HG03565 (cell line): ENCODE measurements at regions not wholly inside any gene's neighbourhood (a gene's known extent, or its start where the extent isn't known, plus 50 kb on each side); places are given as distances from the start of the nearest gene placed in this dataset.

ENCODE experiments used
- ATAC-seq: cut with Tn5 transposase; IDR thresholded peaks from one replicate; pipeline ENCODE4 v1.9.1; 2021; ENCODE audit warnings: mild to moderate bottlenecking, moderate library complexity; ENCODE audit not compliant: unreplicated experiment

- ATAC-seq = no peak
These were observed 1610.1 kb upstream of the PCDH20 start for GRCh38 chr13:63025741-63026140.

- ATAC-seq = no peak
These were observed 1608.8 kb upstream of the PCDH20 start for GRCh38 chr13:63024458-63024857.

GRCh38 chr13:63011996-63012395 lies 1596.3 kb upstream of the PCDH20 start:
- ATAC-seq = no peak

- ATAC-seq = no peak
These were observed 1594.5 kb upstream of the PCDH20 start for GRCh38 chr13:63010072-63010658.

- no peak for ATAC-seq
These were observed 1590.0 kb upstream of the PCDH20 start for GRCh38 chr13:63005625-63006024.

- no peak for ATAC-seq
These were observed 1582.0 kb upstream of the PCDH20 start for GRCh38 chr13:62997696-62998095.

GRCh38 chr13:62997038-62997599 lies 1581.5 kb upstream of the PCDH20 start:
- no peak for ATAC-seq

- no peak for ATAC-seq
These were observed 1558.2 kb upstream of the PCDH20 start for GRCh38 chr13:62973804-62974203.

GRCh38 chr13:62964522-62964921 lies 1548.9 kb upstream of the PCDH20 start:
- no peak for ATAC-seq

GRCh38 chr13:62960723-62961122 lies 1545.1 kb upstream of the PCDH20 start:
- ATAC-seq = no peak

GRCh38 chr13:62933809-62934208 lies 1518.2 kb upstream of the PCDH20 start:
- ATAC-seq = no peak

GRCh38 chr13:62932256-62932883 lies 1516.7 kb upstream of the PCDH20 start:
- no peak for ATAC-seq

GRCh38 chr13:62931853-62932252 lies 1516.2 kb upstream of the PCDH20 start:
- no peak for ATAC-seq

GRCh38 chr13:62924395-62924794 lies 1508.7 kb upstream of the PCDH20 start:
- no peak for ATAC-seq

GRCh38 chr13:62920159-62920558 lies 1504.5 kb upstream of the PCDH20 start:
- no peak for ATAC-seq

GRCh38 chr13:62919491-62919890 lies 1503.8 kb upstream of the PCDH20 start:
- no peak for ATAC-seq

- no peak for ATAC-seq
These were observed 1495.0 kb upstream of the PCDH20 start for GRCh38 chr13:62910541-62911060.

- no peak for ATAC-seq
These were observed 1492.7 kb upstream of the PCDH20 start for GRCh38 chr13:62908321-62908720.

- no peak for ATAC-seq
These were observed 1491.2 kb upstream of the PCDH20 start for GRCh38 chr13:62906896-62907295.

GRCh38 chr13:62906469-62906868 lies 1490.8 kb upstream of the PCDH20 start:
- ATAC-seq = no peak

- ATAC-seq = no peak
These were observed 1471.4 kb upstream of the PCDH20 start for GRCh38 chr13:62887046-62887445.

- no peak for ATAC-seq
These were observed 1463.4 kb upstream of the PCDH20 start for GRCh38 chr13:62879071-62879470.
